ENCODE measurements at regions not wholly inside any gene's neighbourhood (a gene's known extent, or its start where the extent isn't known, plus 50 kb on each side); places are given as distances from the start of the nearest gene placed in this dataset.

DNA sequence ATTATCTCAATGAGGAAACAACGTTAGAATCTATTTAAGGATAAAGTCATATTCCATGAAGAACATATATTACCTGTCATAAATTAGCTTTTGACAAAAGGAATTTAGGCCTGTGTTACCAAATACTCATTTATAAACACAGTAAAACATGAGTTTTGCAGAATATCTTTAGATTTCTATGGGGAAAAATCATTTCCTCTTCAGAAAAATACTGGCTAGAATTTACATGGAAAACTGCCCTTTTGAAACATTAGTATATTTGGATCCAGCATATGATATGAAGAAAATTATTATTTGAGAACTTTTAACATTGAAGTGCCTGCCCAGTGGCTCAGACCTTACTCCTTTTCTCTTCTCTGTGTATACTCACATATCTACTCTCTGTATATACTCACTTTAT lies 131.4 kb upstream of the NEIL3 start:
- no peak for FAIRE-seq
- no peak for DNase-seq (ENCODE audit: insufficient read length, low spot score)
- TF ChIP-seq, protein P1, sequence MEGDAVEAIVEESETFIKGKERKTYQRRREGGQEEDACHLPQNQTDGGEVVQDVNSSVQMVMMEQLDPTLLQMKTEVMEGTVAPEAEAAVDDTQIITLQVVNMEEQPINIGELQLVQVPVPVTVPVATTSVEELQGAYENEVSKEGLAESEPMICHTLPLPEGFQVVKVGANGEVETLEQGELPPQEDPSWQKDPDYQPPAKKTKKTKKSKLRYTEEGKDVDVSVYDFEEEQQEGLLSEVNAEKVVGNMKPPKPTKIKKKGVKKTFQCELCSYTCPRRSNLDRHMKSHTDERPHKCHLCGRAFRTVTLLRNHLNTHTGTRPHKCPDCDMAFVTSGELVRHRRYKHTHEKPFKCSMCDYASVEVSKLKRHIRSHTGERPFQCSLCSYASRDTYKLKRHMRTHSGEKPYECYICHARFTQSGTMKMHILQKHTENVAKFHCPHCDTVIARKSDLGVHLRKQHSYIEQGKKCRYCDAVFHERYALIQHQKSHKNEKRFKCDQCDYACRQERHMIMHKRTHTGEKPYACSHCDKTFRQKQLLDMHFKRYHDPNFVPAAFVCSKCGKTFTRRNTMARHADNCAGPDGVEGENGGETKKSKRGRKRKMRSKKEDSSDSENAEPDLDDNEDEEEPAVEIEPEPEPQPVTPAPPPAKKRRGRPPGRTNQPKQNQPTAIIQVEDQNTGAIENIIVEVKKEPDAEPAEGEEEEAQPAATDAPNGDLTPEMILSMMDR (IDR thresholded peaks at IDR 0.05; ENCODE audit: insufficient read depth, missing control alignments): no peak

DNA sequence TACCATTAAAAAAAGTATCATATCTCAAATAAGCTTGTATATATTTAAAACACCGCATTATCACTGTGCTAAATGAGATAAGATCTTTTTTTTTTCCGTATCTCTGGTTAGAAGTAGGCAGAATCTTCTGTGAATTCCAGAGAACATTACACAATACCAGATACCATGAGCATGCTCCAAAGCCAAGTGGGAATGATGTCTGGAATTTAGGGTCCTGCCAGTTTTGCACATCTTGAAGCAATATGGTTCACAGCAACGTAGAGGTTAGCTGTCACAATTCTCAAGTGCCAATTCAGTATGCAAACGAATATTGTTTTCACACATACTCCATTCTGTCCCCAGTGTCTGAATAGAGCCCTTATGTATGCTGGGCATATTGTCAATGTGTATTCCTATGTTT lies 127.5 kb upstream of the NEIL3 start:
- FAIRE-seq: no peak

DNA sequence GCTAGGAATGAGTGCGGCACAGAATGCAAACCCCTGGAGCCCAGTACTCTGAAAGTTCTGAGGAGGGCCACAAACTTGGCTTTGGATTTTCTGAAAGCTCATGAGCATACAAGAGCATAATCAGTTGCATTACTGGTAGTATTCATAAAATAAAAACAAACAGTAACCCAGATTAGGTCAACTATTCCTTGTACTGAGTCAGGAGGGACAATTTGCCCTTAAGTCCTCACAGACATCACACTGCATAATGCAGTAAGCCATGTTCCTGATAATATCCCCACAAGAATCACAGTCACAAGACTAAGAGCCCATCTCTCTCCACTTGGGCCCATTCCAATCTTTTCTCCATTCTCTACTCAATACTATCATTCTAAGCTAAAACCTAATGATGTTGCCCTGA lies 126.9 kb upstream of the NEIL3 start:
- FAIRE-seq (no peak), DNase-seq (ENCODE audit: insufficient read length, low spot score) (no peak)
- TF ChIP-seq, protein P1 (IDR thresholded peaks at IDR 0.05; ENCODE audit: insufficient read depth, missing control alignments): no peak

More for the DNA sequence above, 127.5 kb upstream of the NEIL3 start:
- no peak for DNase-seq (ENCODE audit: insufficient read length, low spot score)
- TF ChIP-seq, protein P1 (IDR thresholded peaks at IDR 0.05; ENCODE audit: insufficient read depth, missing control alignments): no peak

DNA sequence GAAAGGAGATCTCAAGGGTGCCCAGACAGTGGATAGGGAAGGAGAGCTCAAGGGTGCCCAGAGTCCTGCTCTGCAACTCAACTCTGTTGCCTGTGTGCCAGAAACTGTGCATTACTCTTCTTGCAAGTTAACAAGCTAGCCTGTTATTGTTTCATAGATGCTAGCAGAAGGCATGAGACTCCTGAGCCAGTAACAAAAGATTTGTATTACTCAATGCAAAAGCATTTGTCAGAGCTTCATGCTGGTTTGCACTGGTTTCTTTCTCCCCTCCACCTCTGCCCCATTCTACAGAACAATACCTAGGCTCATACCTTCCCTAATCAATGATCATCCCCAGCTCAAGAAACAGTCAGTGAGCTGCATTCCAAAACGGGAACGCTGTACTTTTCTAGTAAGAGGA lies 124.5 kb upstream of the NEIL3 start:
- FAIRE-seq (no peak), DNase-seq (ENCODE audit: insufficient read length, low spot score) (no peak)
- TF ChIP-seq, protein P1 (IDR thresholded peaks at IDR 0.05; ENCODE audit: insufficient read depth, missing control alignments): no peak

DNA sequence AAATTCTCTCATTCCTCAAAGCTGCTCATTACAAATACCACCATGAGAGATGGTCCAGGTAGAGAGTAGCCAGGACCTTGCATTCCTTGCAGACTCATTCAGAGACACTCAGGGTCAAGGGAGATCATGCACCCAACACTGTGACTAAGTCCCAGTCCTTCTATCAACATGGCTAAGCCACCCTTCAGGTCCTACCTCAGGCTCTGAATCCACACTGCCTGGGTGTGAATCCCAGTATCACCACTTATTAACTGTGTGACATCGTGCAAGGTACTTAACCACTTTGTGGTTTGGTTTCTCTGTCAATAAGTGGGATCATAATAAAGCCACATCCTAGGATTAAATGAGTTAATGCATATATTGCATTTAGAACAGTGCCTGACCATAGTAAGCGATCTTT lies 124.1 kb upstream of the NEIL3 start:
- DNase-seq (ENCODE audit: insufficient read length, low spot score) (no peak), FAIRE-seq (no peak)
- TF ChIP-seq, protein P1 (IDR thresholded peaks at IDR 0.05; ENCODE audit: insufficient read depth, missing control alignments): no peak

DNA sequence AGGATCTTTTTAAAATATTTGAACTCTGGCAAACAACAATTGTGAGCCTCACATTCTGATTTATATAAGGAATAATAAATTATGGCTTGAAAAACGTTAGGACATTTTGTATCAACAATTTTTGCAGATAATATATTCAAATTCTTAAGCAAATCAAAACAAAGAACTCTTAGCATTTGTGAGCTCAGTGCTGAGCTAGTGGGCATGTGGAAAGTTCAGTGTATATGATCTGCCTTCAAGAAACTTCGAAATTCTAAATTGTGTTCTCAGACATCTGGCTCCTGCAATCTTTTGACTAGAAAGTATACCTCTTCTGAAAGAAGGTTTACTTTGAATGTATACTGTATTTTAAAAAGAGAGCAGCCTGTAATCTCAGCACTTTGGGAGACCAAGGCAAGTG lies 122.3 kb upstream of the NEIL3 start:
- TF ChIP-seq, protein P1 (IDR thresholded peaks at IDR 0.05; ENCODE audit: insufficient read depth, missing control alignments): no peak
- DNase-seq (ENCODE audit: insufficient read length, low spot score) (no peak), FAIRE-seq (no peak)

DNA sequence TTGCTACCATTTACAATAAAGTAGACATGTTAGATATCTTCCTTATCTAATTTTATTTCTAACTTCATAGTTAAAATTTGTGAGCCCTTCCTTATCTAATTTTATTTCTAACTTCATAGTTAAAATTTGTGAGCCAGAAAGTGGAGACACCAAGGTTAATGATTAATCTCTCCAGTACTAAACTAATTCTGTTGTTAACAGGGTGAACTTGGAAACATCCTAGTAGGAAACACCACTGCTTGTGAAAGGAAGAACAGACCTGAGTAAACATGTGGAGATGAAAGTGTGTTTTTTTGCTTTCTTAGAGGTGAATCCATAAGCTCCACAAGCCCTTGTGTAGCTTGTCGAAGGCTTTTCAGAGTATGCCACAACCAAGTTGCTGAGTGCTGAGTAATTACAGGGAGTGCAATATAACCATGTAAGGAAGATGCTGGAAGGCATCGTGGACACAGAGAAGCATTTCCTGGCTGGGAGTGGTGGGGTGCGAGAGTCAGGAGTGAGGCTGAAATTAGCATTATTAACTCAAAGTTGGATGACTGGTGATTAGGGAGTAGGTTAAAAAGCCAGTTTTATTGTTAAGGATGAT lies 118.6 kb upstream of the NEIL3 start:
- FAIRE-seq (no peak), DNase-seq (ENCODE audit: insufficient read length, low spot score) (no peak)
- TF ChIP-seq, protein P1 (IDR thresholded peaks at IDR 0.05; ENCODE audit: insufficient read depth, missing control alignments): no peak
